Left renal pelvis (tissue), 4 donors: ENCODE measurements at regions not wholly inside any gene's neighbourhood (a gene's known extent, or its start where the extent isn't known, plus 50 kb on each side); places are given as distances from the start of the nearest gene placed in this dataset.
"Not testable (repeated sequence)": the region's sequence is repeated elsewhere in the genome, so short reads cannot be mapped to it uniquely, and the experiment has no call there.

ENCODE experiments used
- DNase-seq, 4 donors: peaks; one replicate each; pipeline ENCODE4 v3.0.0-alpha.2; 2013; ENCODE audit warnings: low read depth in 4 of 4, low spot score in 3 of 4

GRCh38 chr18:75864816-75865215, 437.3 kb upstream of the SMIM21 start:
- no peak for DNase-seq

GRCh38 chr18:75863696-75864095, 436.2 kb upstream of the SMIM21 start:
- no peak for DNase-seq

GRCh38 chr18:75862458-75862857, 435.0 kb upstream of the SMIM21 start:
- no peak for DNase-seq

GRCh38 chr18:75860166-75860565, 432.7 kb upstream of the SMIM21 start:
- DNase-seq, result no peak

GRCh38 chr18:75859533-75859932, 432.0 kb upstream of the SMIM21 start:
- DNase-seq, result no peak

GRCh38 chr18:75858754-75859153, 431.3 kb upstream of the SMIM21 start:
- no peak for DNase-seq

- DNase-seq, result no peak
These were observed 430.1 kb upstream of the SMIM21 start for GRCh38 chr18:75857558-75857957.

- DNase-seq, result no peak
These were observed 427.3 kb upstream of the SMIM21 start for GRCh38 chr18:75854808-75855207.

GRCh38 chr18:75854174-75854573, 426.7 kb upstream of the SMIM21 start:
- no peak for DNase-seq

GRCh38 chr18:75846321-75846720, 418.8 kb upstream of the SMIM21 start:
- DNase-seq, result no peak

- no peak for DNase-seq
These were observed 417.9 kb upstream of the SMIM21 start for GRCh38 chr18:75845413-75845812.

- no peak for DNase-seq
These were observed 416.6 kb upstream of the SMIM21 start for GRCh38 chr18:75844146-75844545.

GRCh38 chr18:75840131-75840530, 412.6 kb upstream of the SMIM21 start:
- DNase-seq, result no peak

- DNase-seq, result not testable (repeated sequence)
These were observed 412.2 kb upstream of the SMIM21 start for GRCh38 chr18:75839686-75840085.

- DNase-seq, result no peak
These were observed 411.5 kb upstream of the SMIM21 start for GRCh38 chr18:75839041-75839440.

GRCh38 chr18:75837316-75837715, 409.8 kb upstream of the SMIM21 start:
- DNase-seq, result no peak

GRCh38 chr18:75836516-75836915, 409.0 kb upstream of the SMIM21 start:
- DNase-seq, result no peak

GRCh38 chr18:75831960-75832359, 404.5 kb upstream of the SMIM21 start:
- DNase-seq, result no peak

GRCh38 chr18:75830828-75831227, 403.3 kb upstream of the SMIM21 start:
- no peak for DNase-seq

GRCh38 chr18:75829091-75829490, 401.6 kb upstream of the SMIM21 start:
- DNase-seq, result no peak

GRCh38 chr18:75828379-75828778, 400.9 kb upstream of the SMIM21 start:
- no peak for DNase-seq

- no peak for DNase-seq
These were observed 400.3 kb upstream of the SMIM21 start for GRCh38 chr18:75827751-75828287.

GRCh38 chr18:75824661-75825060, 397.2 kb upstream of the SMIM21 start:
- DNase-seq, result no peak
